ENCODE measurements at regions not wholly inside any gene's neighbourhood (a gene's known extent, or its start where the extent isn't known, plus 50 kb on each side); places are given as distances from the start of the nearest gene placed in this dataset.

GRCh38 chr12:24133384-24133783, 183.9 kb upstream of the SOX5 start:
- Histone ChIP-seq H3K4me3 (ENCODE audit: low read depth, low read length) (no peak overlapping the region), H3K27me3 (ENCODE audit: control insufficient read depth, insufficient read depth, low read length) (no peaks in the 10 kb centered on the region), H3K36me3 (ENCODE audit: control insufficient read depth, insufficient read depth, low read length) (no peaks in the 10 kb centered on the region)
- no peak for DNase-seq (ENCODE audit: low read depth)
- no peak for TF ChIP-seq CTCF (IDR thresholded peaks at IDR 0.05; ENCODE audit: insufficient read depth, low read length, severe bottlenecking)
- no peak for FAIRE-seq

- no peaks in the 10 kb centered on the region for H3K36me3 ChIP-seq (ENCODE audit: control insufficient read depth, insufficient read depth, low read length)
- no peak for FAIRE-seq
- TF ChIP-seq CTCF (IDR thresholded peaks at IDR 0.05; ENCODE audit: insufficient read depth, low read length, severe bottlenecking) = no peak
Measured at GRCh38 chr12:24127919-24128721, 178.7 kb upstream of the SOX5 start.

GRCh38 chr12:24125280-24125679, 175.8 kb upstream of the SOX5 start:
- DNase-seq (ENCODE audit: low read depth) (no peak), FAIRE-seq (no peak)
- Histone ChIP-seq H3K27me3 (ENCODE audit: control insufficient read depth, insufficient read depth, low read length) (no peaks in the 10 kb centered on the region), H3K4me3 (ENCODE audit: low read depth, low read length) (no peak overlapping the region), H3K36me3 (ENCODE audit: control insufficient read depth, insufficient read depth, low read length) (no peaks in the 10 kb centered on the region)
- no peak for TF ChIP-seq CTCF (IDR thresholded peaks at IDR 0.05; ENCODE audit: insufficient read depth, low read length, severe bottlenecking)

More at GRCh38 chr12:24127919-24128721, 178.7 kb upstream of the SOX5 start:
- no peak for DNase-seq (ENCODE audit: low read depth)
- Histone ChIP-seq H3K27me3 (ENCODE audit: control insufficient read depth, insufficient read depth, low read length) (no peaks in the 10 kb centered on the region), H3K4me3 (ENCODE audit: low read depth, low read length) (no peak overlapping the region)

- Histone ChIP-seq H3K36me3 (ENCODE audit: control insufficient read depth, insufficient read depth, low read length) (no peaks in the 10 kb centered on the region), H3K27me3 (ENCODE audit: control insufficient read depth, insufficient read depth, low read length) (no peaks in the 10 kb centered on the region), H3K4me3 (ENCODE audit: low read depth, low read length) (no peak overlapping the region)
- DNase-seq (ENCODE audit: low read depth) (no peak), FAIRE-seq (no peak)
- no peak for TF ChIP-seq CTCF (IDR thresholded peaks at IDR 0.05; ENCODE audit: insufficient read depth, low read length, severe bottlenecking)
Measured at GRCh38 chr12:24121911-24122310, 172.4 kb upstream of the SOX5 start.

- Histone ChIP-seq H3K36me3 (ENCODE audit: control insufficient read depth, insufficient read depth, low read length) (no peaks in the 10 kb centered on the region), H3K4me3 (ENCODE audit: low read depth, low read length) (no peak overlapping the region), H3K27me3 (ENCODE audit: control insufficient read depth, insufficient read depth, low read length) (no peaks in the 10 kb centered on the region)
- FAIRE-seq (no peak), DNase-seq (ENCODE audit: low read depth) (no peak)
- no peak for TF ChIP-seq CTCF (IDR thresholded peaks at IDR 0.05; ENCODE audit: insufficient read depth, low read length, severe bottlenecking)
Measured at GRCh38 chr12:24118668-24119067, 169.2 kb upstream of the SOX5 start.

- Histone ChIP-seq H3K27me3 (ENCODE audit: control insufficient read depth, insufficient read depth, low read length) (no peaks in the 10 kb centered on the region), H3K36me3 (ENCODE audit: control insufficient read depth, insufficient read depth, low read length) (no peaks in the 10 kb centered on the region), H3K4me3 (ENCODE audit: low read depth, low read length) (no peak overlapping the region)
- FAIRE-seq = no peak
- TF ChIP-seq CTCF (IDR thresholded peaks at IDR 0.05; ENCODE audit: insufficient read depth, low read length, severe bottlenecking) = no peak
- DNase-seq (ENCODE audit: low read depth) = no peak
Measured at GRCh38 chr12:24116548-24116947, 167.1 kb upstream of the SOX5 start.

All from bronchial epithelial cell (primary cell).